NCI-H1092 treated with DMSO at 0.1 percent for 48 hours (cell line): ENCODE measurements at regions not wholly inside any gene's neighbourhood (a gene's known extent, or its start where the extent isn't known, plus 50 kb on each side); places are given as distances from the start of the nearest gene placed in this dataset.

Experiments
- DNase-seq: peaks from one replicate; lab custom pipeline; 2025; lab: John Stamatoyannopoulos, UW

DNA sequence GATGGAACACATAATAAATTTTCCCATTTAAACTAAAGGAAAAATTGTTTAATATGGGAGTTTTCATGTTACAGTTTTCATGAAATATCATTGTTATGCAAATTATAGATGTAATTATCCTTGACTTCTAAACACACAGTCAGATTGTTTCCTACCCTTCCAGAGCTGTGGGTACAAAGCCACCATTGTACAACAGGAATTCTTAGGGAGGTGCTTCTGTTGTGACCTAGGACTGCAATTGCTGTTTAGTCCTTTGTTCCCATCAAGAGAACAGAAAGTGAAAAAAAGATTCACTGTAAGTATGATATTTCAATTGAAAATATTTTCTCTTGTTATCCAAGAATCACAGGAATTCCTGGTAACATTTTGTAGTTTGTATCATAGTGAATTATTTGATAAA lies 455.3 kb upstream of the NAALADL2 start:
- no peak for DNase-seq

- DNase-seq, result no peak
Observed at GRCh38 chr3:174408310-174408709, 450.8 kb upstream of the NAALADL2 start.

- no peak for DNase-seq
Observed at GRCh38 chr3:174409086-174409743, 449.9 kb upstream of the NAALADL2 start.

DNA sequence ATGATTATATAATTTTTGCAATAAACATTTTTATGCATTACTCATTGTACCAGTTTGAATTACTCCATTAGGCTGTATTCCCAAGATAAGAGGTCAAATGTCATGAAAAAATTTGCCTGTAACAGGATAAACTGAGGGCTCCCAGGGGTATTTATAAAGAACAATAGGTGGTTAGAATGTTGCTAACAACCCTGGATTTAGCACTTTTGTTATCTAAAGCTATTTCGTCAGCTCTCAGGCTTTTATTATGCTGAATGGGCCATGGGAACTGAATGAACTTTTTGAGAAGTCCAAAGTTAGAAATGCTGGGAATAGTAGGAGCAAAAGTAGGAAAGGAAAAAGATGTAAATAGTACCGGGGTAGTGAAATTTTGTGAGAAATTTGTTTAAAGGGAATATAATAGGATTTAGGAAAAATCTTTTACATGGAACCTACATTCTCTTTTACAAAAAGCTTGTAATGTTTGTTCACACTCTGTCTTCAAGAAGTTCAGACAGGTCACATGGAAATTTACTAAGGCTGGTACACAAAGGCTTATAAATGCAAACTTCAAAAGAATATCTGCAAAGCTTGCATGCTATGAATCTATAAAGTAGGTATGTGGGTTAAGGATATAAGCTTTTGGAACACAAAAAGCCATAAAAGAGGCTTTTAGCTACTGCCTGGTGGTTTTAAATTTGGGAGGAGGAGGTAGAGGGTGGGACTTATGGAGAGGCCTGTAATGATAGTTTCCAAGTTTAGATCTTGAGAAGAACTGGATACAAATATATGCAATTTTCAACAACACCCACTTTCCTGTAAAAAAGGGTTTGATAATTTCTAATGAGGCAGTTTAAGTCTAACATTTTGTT lies 445.8 kb upstream of the NAALADL2 start:
- no peak for DNase-seq

- no peak for DNase-seq
Observed at GRCh38 chr3:174414902-174415301, 444.2 kb upstream of the NAALADL2 start.

GRCh38 chr3:174417573-174417972 lies 441.6 kb upstream of the NAALADL2 start:
- DNase-seq, result no peak

- no peak for DNase-seq
Observed at GRCh38 chr3:174419216-174419615, 439.9 kb upstream of the NAALADL2 start.

GRCh38 chr3:174423936-174424335 lies 435.2 kb upstream of the NAALADL2 start:
- no peak for DNase-seq

- no peak for DNase-seq
Observed at GRCh38 chr3:174424656-174425055, 434.5 kb upstream of the NAALADL2 start.

GRCh38 chr3:174425422-174425821 lies 433.7 kb upstream of the NAALADL2 start:
- DNase-seq, result no peak

DNA sequence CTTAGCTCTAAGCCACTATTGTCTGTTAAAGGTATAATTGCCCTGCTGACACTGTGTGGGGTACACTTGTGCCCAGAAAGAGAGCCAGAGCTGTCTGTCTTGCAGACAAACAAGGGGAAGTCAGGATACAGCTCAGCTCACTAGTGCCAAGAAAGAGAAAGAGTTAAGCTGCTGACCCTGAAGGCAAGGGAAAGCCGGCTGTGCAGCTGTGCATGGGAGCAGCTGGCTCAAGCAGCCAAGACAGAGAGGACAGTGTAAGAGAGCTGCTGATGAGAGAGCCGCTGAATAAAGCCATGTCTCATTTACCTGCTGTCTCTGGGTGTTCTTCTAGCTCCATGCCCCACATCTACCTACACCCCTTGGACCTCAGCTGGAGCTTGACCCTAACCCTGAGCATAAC lies 428.1 kb upstream of the NAALADL2 start:
- DNase-seq, result no peak

DNA sequence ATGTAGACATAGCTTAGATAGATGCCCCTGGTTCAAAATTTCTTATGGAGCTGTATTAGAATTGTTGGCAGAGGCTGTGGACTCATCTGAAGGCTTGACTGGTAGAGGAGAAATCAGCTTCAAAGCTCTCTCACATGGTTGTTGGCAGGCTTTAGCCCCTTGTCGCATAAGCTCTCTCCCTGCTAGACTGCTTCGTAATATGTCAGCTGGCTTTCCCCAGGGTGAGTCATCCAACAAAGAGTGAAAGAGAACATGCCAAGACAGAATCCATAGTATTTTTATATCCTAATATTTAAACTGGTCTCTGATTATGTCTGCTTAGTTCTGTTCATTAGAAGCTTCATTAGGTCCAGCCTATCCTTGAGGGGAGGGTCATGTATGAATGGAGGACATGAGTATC lies 427.4 kb upstream of the NAALADL2 start:
- no peak for DNase-seq

- no peak for DNase-seq
Observed at GRCh38 chr3:174436367-174436766, 422.8 kb upstream of the NAALADL2 start.

DNA sequence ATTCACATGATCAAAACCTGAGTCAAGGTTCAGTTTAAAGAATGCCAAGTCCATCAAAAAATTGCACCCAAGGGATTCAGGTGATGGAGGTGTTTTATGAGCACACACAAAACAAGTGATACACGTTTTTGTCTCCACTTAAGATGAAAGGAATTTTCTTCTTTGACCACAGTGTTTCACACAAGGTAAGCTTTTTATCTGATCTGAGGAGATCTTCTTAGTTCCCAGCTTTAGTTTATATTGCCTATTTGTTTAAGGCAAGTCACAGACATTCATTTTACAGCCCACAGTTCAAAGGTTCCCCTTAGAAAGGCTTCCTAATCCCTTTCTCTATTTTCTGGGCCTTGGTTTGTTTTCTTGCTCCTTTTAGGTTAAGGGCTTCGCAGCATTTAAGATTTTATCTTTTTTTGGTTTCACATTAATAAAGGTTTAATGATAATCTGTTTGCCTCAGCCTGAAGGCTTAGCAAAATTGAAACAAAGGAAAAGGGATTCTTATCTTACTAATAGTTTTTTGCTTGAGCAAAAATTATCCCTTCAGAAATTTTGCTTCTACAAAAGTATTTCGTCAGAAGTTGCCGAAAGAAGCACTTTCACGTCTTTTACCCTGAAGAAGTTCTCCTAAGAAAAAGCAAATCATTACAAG lies 420.5 kb upstream of the NAALADL2 start:
- DNase-seq, result no peak

- peak; percentile 51 for DNase-seq
Observed at GRCh38 chr3:174439331-174440252, 419.5 kb upstream of the NAALADL2 start.

GRCh38 chr3:174440253-174440701 lies 418.9 kb upstream of the NAALADL2 start:
- peak; percentile 82 for DNase-seq

DNA sequence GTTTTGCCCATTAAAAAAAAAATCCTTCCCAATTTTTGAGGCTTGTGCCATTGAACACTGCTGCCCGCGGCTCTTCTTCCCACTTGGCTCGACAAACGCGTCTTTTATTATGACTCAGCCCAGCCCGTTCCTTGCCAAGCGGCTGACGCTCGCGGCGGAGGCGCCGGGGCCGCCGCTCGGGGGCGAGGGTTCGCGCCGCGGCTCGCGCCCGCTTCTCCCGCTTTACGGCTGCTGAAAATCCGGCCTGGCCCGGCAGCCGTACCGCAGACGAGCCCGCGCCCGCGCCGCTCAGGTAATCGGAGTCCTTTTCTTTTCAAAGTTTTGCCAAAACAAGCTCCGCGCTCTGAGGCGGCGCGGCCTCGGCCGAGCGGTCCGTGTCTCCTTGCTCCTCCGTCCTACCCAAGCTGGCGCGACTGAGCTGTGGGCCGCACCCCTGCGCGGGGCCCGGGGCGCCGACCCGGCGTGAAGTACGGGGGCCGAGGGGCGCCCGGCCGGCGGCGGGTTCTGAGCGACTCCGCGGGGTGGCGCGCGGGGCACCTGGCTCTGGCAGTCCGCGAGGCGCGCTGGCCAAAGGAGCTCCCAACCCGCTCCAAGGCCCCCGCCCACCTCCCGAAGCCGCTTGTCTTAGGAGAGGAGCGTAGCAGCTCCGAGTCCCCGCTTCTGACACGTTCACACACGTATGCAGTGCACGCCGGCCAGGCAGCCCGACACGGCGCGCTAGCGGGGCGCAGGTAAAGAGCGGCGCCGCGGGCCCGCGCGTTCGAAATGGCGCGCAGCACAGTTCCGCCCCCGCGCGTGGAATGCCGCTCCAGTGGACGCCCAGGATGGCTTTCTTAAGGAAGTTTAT lies 418.2 kb upstream of the NAALADL2 start:
- peak; percentile 90 for DNase-seq

DNA sequence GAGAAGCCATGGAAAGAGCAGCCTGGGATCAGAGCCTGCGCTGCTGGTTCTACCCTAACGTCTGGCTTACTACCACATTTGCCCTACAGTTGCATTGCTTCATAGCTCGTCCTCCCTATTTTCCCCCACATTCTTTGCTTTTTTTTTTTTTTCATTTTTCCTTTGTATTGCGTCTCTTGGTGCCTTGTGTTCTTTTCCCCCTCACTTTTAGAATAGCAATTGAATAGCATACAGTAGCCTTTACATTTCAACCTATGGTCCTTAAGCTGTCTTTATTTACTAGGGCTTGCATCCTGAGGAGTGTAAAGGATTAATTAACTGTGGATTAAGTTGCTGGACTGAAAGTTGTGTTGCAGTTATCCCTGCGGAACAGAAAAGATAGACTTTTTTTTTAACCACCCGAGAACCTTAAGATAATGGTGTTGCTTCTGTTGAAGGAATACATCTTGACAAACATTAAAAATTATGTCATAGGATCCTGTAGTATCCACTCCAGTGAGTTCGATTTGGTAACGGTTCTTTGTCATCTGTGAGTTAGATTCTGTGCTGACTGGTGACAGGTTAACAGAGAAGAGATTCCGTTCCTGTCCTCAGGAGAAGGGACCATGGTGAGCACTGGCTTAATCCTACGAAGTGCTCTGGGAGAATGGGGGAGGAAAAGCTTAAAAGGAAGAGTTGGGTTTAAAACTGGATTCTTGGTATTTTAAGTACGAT lies 417.4 kb upstream of the NAALADL2 start:
- DNase-seq, result peak; percentile 62

DNA sequence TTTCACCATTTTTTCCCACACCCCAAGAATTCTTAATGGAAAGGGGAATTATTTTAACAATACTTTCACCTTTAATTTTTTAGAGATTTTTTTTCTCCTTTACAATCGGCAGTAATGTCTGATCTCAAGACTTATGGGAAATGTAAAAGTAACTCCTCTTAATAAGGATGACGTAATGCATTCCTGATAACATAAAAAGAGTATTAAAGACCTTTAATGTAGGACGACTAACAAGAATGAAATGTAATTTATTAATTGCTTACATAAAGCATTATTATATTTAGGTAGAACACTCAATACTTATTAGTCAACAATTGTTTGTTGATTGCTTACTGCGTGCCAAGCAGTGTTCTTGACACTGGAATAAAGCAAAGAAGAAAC lies 416.8 kb upstream of the NAALADL2 start:
- no peak for DNase-seq

DNA sequence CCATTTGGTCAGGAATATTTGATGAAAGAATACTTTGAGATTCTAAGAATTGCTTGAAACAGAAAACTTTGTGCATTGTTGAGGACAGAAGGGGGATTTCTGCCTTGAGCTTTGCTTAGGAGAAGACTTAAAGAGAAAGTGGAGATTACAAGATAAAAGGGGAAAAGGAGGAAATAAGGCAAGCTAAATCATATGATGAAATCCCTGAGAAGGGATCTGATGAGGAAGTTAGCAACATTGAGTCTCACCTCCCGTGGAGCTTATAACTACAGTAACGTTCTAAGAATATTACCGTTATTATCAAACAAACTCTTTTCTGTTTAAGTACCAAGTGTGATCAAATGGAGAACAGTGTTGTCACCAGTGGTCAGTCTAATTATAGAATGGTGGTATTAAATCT lies 414.7 kb upstream of the NAALADL2 start:
- no peak for DNase-seq
